Astrocyte (in vitro differentiated cells and primary cell): ENCODE measurements at regions not wholly inside any gene's neighbourhood (a gene's known extent, or its start where the extent isn't known, plus 50 kb on each side); places are given as distances from the start of the nearest gene placed in this dataset.
A peak's percentile ranks its signal among the peaks of the same experiment; 100 is the strongest.

Experiments used
- DNase-seq: peaks from one replicate; pipeline ENCODE4 v3.0.0-alpha.2; 2010; ENCODE audit warnings: low read depth
- FAIRE-seq: peaks from 2 replicates; lab custom pipeline; 2011; peaks lifted over from hg19 to GRCh38; lab: Jason Lieb, UNC
- H2AFZ ChIP-seq: 2 replicates; pipeline ENCODE4 v1.6.0; 2012; ENCODE audit warnings: low read depth, low read length, inconsistent platforms
- H3K27ac ChIP-seq: 2 replicates; pipeline ENCODE4 v1.5.1; 2011; ENCODE audit warnings: low read depth, low read length, inconsistent platforms
- H3K27me3 ChIP-seq: 2 replicates; pipeline ENCODE4 v1.6.0; 2011; ENCODE audit warnings: low read length, inconsistent platforms; ENCODE audit not compliant: insufficient read depth
- H3K36me3 ChIP-seq: 2 replicates; pipeline ENCODE4 v1.5.1; 2011; ENCODE audit warnings: low read length, inconsistent platforms; ENCODE audit not compliant: insufficient read depth
- H3K4me1 ChIP-seq: 2 replicates; pipeline ENCODE4 v1.5.1; 2011; ENCODE audit warnings: low read length, inconsistent platforms; ENCODE audit not compliant: insufficient read depth
- H3K4me2 ChIP-seq: 2 replicates; pipeline ENCODE4 v1.6.0; 2012; ENCODE audit warnings: low read length, inconsistent platforms
- H3K4me3 ChIP-seq: 2 replicates; pipeline ENCODE4 v1.5.1; 2011; ENCODE audit warnings: low read depth, mild to moderate bottlenecking, low read length, inconsistent platforms; ENCODE audit not compliant: insufficient read depth
- H3K79me2 ChIP-seq: 2 replicates; pipeline ENCODE4 v1.6.0; 2012; ENCODE audit warnings: mild to moderate bottlenecking, low read length, inconsistent platforms; ENCODE audit not compliant: insufficient read depth
- H3K9ac ChIP-seq: 2 replicates; pipeline ENCODE4 v1.6.0; 2012; ENCODE audit warnings: mild to moderate bottlenecking, low read length, inconsistent platforms
- H3K9me3 ChIP-seq: 2 replicates; pipeline ENCODE4 v1.5.1; 2012; ENCODE audit warnings: low read depth, mild to moderate bottlenecking, low read length, inconsistent platforms; ENCODE audit not compliant: insufficient read depth
- H4K20me1 ChIP-seq: 2 replicates; pipeline ENCODE4 v1.6.0; 2012; ENCODE audit warnings: low read length, inconsistent platforms; ENCODE audit not compliant: insufficient read depth
- H3K27ac Mint-ChIP-seq: one replicate; pipeline ENCODE4 v1.8.0; 2021; ENCODE audit warnings: mild to moderate bottlenecking, mixed read lengths; ENCODE audit not compliant: unreplicated experiment
- H3K27me3 Mint-ChIP-seq: one replicate; pipeline ENCODE4 v1.8.0; 2021; ENCODE audit warnings: low read depth, mixed read lengths; ENCODE audit not compliant: unreplicated experiment
- H3K36me3 Mint-ChIP-seq: one replicate; pipeline ENCODE4 v1.8.0; 2021; ENCODE audit warnings: low read depth, mixed read lengths; ENCODE audit not compliant: unreplicated experiment
- H3K4me1 Mint-ChIP-seq: one replicate; pipeline ENCODE4 v1.8.0; 2021; ENCODE audit warnings: low read depth, mixed read lengths; ENCODE audit not compliant: unreplicated experiment
- H3K4me3 Mint-ChIP-seq: one replicate; pipeline ENCODE4 v1.8.0; 2021; ENCODE audit warnings: mild to moderate bottlenecking, moderate library complexity, mixed read lengths; ENCODE audit not compliant: unreplicated experiment
- H3K9me3 Mint-ChIP-seq: one replicate; pipeline ENCODE4 v1.8.0; 2021; ENCODE audit warnings: mild to moderate bottlenecking, mixed read lengths; ENCODE audit not compliant: unreplicated experiment
- EZH2 ChIP-seq: IDR thresholded peaks from 2 replicates; pipeline ENCODE4 v1.6.1; 2012; ENCODE audit warnings: mild to moderate bottlenecking, low read length, inconsistent platforms; ENCODE audit not compliant: insufficient read depth
- TF ChIP-seq, protein P1 (sequence below): IDR thresholded peaks from 2 replicates; pipeline ENCODE4 v1.5.1; 2011; ENCODE audit warnings: low read depth, mild to moderate bottlenecking, inconsistent platforms, low read length, moderate library complexity; ENCODE audit not compliant: insufficient read depth

DNA sequence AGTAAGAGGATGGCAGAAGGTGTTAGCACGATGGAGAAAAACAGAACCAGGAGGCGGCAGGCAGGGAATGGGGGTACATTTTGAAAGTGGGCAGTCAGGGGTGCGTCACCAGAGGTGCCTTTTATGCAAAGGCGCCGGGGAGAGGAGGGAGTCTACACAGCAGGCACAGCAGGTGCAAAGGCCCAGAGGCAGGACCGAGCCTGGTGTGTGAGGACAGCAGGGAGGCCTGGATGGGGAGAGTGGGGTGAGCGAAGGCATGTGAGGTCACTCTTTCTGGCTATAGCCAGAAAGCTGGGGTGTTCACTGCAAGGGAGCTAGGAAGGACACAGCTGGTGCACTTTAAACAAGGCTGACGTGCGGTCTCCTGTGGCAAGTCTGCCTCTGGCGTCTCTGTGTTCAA lies 65.0 kb downstream of the NCOR2 start:
- no peak overlapping the region for H3K4me3 ChIP-seq
- no peak for TF ChIP-seq EZH2
- TF ChIP-seq, protein P1, sequence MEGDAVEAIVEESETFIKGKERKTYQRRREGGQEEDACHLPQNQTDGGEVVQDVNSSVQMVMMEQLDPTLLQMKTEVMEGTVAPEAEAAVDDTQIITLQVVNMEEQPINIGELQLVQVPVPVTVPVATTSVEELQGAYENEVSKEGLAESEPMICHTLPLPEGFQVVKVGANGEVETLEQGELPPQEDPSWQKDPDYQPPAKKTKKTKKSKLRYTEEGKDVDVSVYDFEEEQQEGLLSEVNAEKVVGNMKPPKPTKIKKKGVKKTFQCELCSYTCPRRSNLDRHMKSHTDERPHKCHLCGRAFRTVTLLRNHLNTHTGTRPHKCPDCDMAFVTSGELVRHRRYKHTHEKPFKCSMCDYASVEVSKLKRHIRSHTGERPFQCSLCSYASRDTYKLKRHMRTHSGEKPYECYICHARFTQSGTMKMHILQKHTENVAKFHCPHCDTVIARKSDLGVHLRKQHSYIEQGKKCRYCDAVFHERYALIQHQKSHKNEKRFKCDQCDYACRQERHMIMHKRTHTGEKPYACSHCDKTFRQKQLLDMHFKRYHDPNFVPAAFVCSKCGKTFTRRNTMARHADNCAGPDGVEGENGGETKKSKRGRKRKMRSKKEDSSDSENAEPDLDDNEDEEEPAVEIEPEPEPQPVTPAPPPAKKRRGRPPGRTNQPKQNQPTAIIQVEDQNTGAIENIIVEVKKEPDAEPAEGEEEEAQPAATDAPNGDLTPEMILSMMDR: no peak
- peaks cover 98% of the 10 kb centered on the region for H3K79me2 ChIP-seq
- no peak overlapping the region for H3K4me2 ChIP-seq
- H3K27me3 Mint-ChIP-seq: no peaks in the 10 kb centered on the region
- H3K9me3 ChIP-seq: no peaks in the 10 kb centered on the region
- peaks cover 100% of the 10 kb centered on the region for H4K20me1 ChIP-seq
- no peaks in the 10 kb centered on the region for H3K36me3 ChIP-seq
- FAIRE-seq: no peak
- H3K27me3 ChIP-seq: no peaks in the 10 kb centered on the region
- H3K4me1 ChIP-seq: peaks cover 62% of the 10 kb centered on the region
- DNase-seq: no peak
- H2AFZ ChIP-seq: no peak overlapping the region
- peaks cover 16% of the 10 kb centered on the region for H3K36me3 Mint-ChIP-seq
- H3K9me3 Mint-ChIP-seq: no peaks in the 10 kb centered on the region
- H3K4me1 Mint-ChIP-seq: peaks cover 76% of the 10 kb centered on the region
- H3K9ac ChIP-seq: no peak overlapping the region
- H3K27ac Mint-ChIP-seq: peak overlapping the region; percentile 53
- no peak overlapping the region for H3K4me3 Mint-ChIP-seq
- no peak overlapping the region for H3K27ac ChIP-seq

DNA sequence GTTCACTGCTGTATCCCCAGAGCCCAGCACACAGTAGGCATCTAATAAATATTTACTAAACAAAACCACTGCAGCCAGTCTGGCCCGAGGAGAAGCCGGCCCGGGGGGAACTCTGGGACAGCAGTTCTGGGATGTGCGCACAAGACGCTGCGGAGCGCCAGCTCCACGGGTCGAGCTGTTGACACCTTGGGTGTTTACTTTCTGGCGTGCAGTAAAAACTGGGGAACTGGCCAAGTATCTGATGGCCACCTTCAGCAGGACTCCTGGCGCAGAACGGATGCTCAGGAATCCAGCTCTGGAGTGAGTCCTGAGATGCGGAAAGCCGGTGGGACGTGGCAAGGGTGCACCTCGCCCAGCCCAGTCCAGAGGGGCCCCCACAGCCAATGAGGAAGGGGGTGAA lies 65.6 kb downstream of the NCOR2 start:
- peaks cover 62% of the 10 kb centered on the region for H3K4me1 ChIP-seq
- peaks cover 17% of the 10 kb centered on the region for H3K36me3 Mint-ChIP-seq

GRCh38 chr12:124501112-124501561 lies 66.3 kb downstream of the NCOR2 start:
- Mint-ChIP-seq H3K27me3 (no peaks in the 10 kb centered on the region), H3K9me3 (no peaks in the 10 kb centered on the region), H3K4me3 (peak overlapping the region; percentile 54), H3K4me1 (peaks cover 78% of the 10 kb centered on the region), H3K36me3 (peaks cover 19% of the 10 kb centered on the region), H3K27ac (peak overlapping the region; percentile 98)
- Histone ChIP-seq H3K79me2 (peaks cover 98% of the 10 kb centered on the region), H2AFZ (no peak overlapping the region), H3K27ac (peak overlapping the region; percentile 59), H3K27me3 (no peaks in the 10 kb centered on the region), H3K9me3 (no peaks in the 10 kb centered on the region), H3K9ac (peak overlapping the region; percentile 53), H3K4me2 (peak overlapping the region; percentile 32), H3K4me3 (no peak overlapping the region), H3K36me3 (no peaks in the 10 kb centered on the region), H4K20me1 (peaks cover 100% of the 10 kb centered on the region), H3K4me1 (peaks cover 58% of the 10 kb centered on the region)
- no peak for DNase-seq
- FAIRE-seq: no peak
- TF ChIP-seq EZH2: no peak
- TF ChIP-seq, protein P1: no peak

More for the DNA sequence above, 65.6 kb downstream of the NCOR2 start:
- H3K4me3 Mint-ChIP-seq: no peak overlapping the region
- no peak overlapping the region for H3K9ac ChIP-seq
- no peaks in the 10 kb centered on the region for H3K9me3 Mint-ChIP-seq
- peaks cover 100% of the 10 kb centered on the region for H4K20me1 ChIP-seq
- no peak for TF ChIP-seq EZH2
- TF ChIP-seq, protein P1: no peak
- FAIRE-seq (no peak), DNase-seq (no peak)
- peaks cover 77% of the 10 kb centered on the region for H3K4me1 Mint-ChIP-seq
- H3K4me3 ChIP-seq: no peak overlapping the region
- H2AFZ ChIP-seq: no peak overlapping the region
- peaks cover 98% of the 10 kb centered on the region for H3K79me2 ChIP-seq
- no peaks in the 10 kb centered on the region for H3K36me3 ChIP-seq
- no peaks in the 10 kb centered on the region for H3K27me3 Mint-ChIP-seq
- H3K9me3 ChIP-seq: no peaks in the 10 kb centered on the region
- peak overlapping the region; percentile 85 for H3K27ac Mint-ChIP-seq
- no peak overlapping the region for H3K27ac ChIP-seq
- no peaks in the 10 kb centered on the region for H3K27me3 ChIP-seq
- no peak overlapping the region for H3K4me2 ChIP-seq
